NCI-H69 (cell line): ENCODE measurements at regions not wholly inside any gene's neighbourhood (a gene's known extent, or its start where the extent isn't known, plus 50 kb on each side); places are given as distances from the start of the nearest gene placed in this dataset.
A peak's percentile ranks its signal among the peaks of the same experiment; 100 is the strongest.
"Not testable (repeated sequence)": the region's sequence is repeated elsewhere in the genome, so short reads cannot be mapped to it uniquely, and the experiment has no call there.

ENCODE experiments used
- DNase-seq: peaks from one replicate; lab custom pipeline; 2025; lab: John Stamatoyannopoulos, UW

DNA sequence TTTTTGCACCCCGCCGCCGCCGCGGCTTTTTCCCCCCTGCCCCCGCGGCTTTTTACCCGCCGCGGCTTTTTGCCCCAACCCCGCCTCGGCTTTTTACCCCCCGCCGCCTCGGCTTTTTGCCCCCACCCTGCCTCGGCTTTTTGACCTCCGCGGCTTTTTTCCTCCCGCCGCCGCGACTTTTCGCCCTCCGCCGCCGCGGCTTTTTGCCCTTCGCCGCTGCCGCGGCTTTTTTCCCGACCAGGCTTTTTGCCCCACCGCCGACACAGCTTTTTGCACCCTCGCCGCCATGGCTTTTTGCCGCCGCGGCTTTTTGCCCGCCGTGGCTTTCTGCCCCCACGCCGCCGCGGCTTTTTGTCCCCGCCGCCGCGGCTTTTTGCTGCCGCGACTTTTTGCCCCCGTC, 137.0 kb upstream of the TP53TG3D start:
- peak; percentile 14 for DNase-seq

DNA sequence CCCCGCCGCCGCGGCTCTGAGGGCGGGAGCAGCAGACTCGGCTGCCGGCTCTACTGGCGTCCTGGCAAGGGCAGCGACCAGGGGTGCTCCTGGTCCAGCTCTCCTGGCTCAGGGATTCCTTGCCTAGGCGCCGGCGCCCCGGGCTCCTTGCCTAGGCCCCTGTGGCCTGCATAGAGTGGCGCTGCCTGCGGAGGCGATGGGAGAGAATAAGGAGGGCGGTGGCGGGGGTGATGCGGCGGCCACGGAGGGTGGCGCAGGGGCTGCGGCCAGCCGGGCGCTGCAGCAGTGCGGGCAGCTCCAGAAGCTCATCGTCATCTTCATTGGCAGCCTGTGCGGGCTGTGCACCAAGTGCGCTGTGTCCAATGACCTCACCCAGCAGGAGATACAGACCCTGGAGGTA, 136.6 kb upstream of the TP53TG3D start:
- not testable (repeated sequence) for DNase-seq

DNA sequence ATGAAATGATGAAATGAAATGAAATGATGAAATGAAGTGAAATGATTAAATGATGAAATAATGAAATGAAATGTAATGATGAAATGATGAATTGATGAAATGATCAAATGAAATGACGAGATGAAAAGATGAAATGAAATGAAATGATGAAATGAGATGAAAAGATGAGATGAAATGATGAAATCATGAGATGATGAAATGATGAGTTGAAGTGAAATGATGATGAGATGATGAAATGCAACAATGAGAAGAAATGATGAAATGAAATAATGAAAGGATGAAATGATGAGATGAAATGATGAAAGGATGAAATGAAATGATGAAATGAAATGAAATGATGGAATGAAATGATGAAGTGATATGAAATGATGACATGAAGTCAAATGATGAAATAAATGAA, 132.7 kb upstream of the TP53TG3D start:
- not testable (repeated sequence) for DNase-seq

DNA sequence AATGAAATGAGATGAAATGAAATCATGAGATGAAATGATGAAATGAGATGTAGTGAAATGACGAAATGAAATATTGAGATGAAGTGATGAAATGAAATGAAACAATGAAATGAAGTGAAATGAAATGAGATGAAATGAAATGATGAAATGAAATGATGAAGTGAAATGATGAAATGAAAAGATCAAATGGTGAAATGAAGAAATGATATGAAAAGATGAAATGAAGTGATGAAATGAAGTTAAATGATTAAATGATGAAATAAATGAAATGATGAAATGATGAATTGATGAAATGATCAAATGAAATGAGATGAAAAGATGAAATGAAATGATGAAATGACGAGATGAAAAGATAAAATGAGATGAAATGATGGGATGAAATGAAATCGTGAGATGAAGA, 132.3 kb upstream of the TP53TG3D start:
- DNase-seq, result not testable (repeated sequence)

DNA sequence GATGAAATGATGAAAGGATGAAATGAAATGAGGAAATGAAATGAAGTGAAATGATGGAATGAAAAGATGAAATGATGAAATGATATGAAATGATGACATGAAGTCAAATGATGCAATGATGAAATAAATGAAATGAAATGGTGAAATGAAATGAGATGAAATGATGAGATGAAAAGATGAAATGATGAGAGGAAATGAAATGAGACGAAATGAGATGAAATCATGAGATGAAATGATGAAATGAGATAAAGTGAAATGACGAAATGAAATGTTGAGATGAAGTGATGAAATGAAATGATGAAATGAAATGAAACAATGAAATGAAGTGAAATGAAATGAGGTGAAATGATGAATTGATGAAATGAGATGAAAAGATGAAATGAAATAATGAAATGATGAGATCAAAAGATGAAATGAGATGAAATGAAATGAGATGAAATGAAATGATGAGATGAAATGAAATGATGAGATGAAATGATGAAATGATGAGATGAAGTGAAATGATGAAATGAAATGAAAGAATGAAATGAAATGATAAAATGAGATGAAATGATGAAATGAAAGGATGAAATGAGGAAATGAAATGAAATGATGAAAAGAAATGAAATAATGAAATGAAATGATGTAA, 131.7 kb upstream of the TP53TG3D start:
- not testable (repeated sequence) for DNase-seq

DNA sequence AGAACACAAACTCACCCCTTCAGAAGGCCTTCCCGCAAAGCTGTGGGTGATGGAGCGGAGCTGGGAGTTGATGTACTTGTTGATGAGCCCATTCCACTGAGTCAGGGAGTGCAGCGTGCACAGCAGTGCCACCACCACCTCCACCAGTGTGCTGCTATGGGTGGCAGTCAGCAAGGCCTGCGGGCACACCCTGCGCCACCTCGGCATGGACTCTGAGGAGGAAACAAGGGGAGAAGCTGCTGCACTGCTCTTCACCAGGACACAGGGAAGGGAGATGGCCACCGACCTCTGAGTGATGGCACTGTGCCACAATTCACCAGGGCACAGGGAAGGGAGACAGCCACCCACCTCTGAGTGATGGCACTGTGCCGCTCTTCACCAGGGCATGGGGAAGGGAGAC, 100.7 kb upstream of the TP53TG3D start:
- DNase-seq, result not testable (repeated sequence)

DNA sequence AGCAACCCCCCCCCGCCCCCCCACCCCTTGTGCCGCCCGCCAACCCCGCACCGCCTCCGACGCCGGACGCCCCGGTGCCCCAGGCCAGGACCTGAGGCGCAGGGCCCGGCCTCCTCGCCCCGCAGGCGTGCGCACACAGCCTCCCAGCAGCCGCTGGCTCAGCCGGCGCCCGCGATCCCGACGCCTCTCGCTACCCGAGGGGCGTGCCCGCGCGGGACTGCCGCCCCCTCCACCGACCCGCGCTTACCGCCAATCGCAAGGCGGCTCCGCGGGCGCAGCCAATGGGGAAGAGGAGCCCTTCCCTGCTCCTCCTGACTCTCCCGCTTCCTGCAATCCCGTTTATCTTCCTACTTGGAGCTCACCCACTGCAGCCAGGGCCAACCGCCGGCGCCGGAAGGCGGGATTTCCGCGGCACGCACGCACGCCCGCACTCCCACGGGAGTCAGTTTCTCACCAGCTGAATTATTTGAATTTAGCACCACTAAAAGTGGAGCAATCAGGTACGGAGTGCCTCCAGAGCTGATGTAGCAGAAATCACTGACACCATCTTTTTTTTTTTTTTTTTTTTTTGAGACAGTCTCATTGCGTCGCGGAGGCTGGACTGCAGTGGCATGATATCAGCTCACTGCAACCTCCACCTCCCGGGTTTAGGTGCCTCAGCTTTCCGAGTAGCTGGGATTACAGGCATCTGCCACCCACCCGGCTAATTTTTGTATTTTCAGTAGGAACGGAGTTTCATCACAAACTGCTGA, 65.0 kb upstream of the TP53TG3D start:
- DNase-seq, result not testable (repeated sequence)

DNA sequence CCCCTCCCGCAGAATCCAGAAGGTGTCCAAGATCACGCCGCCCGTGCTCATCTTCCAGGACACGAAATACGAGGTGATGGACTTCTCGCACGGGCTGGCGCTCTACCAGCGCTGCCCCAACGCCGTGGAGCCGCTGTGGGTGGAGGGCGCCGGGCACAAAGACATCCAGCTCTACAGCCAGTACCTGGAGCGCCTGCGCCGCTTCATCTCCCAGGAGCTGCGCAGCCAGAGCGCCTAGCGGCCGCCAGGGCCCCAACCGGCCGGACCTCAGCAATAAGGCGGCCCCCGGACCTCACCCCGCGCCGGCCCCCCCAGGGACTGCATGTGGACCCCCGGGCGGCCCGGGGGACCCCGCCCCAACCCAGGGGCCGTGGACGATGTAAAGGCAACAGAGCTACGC, 50.5 kb upstream of the TP53TG3D start:
- DNase-seq, result not testable (repeated sequence)
